MM.1S (cell line): ENCODE measurements at regions not wholly inside any gene's neighbourhood (a gene's known extent, or its start where the extent isn't known, plus 50 kb on each side); places are given as distances from the start of the nearest gene placed in this dataset.

ENCODE experiments used
- DNase-seq: peaks from one replicate; pipeline ENCODE4 v3.0.0-alpha.2; 2015
- H2AFZ ChIP-seq: fragments of 300-600 bp; sonication (generic); 2 replicates; pipeline ENCODE4 v1.6.0; 2016; ENCODE audit warnings: antibody characterized with exemption, low read length
- H3F3A ChIP-seq: fragments of 300-600 bp; sonication (generic); 2 replicates; pipeline ENCODE4 v1.6.1; 2016; ENCODE audit warnings: mild to moderate bottlenecking, antibody characterized with exemption, low read length, moderate library complexity, mixed read lengths; ENCODE audit not compliant: insufficient read depth
- H3K27ac ChIP-seq: fragments of 300-600 bp; sonication (generic); 2 replicates; pipeline ENCODE4 v1.5.1; 2016; ENCODE audit warnings: mild to moderate bottlenecking, low read length
- H3K27me3 ChIP-seq: fragments of 300-600 bp; sonication (generic); replicated peaks from 2 replicates; pipeline ENCODE4 v1.6.0; 2016; ENCODE audit warnings: low read length; ENCODE audit not compliant: insufficient read depth
- H3K36me3 ChIP-seq: fragments of 300-600 bp; sonication (generic); replicated peaks from 2 replicates; pipeline ENCODE4 v1.6.1; 2016; ENCODE audit warnings: mild to moderate bottlenecking, low read length, mixed read lengths; ENCODE audit not compliant: insufficient read depth
- H3K4me1 ChIP-seq: fragments of 300-600 bp; sonication (generic); 2 replicates; pipeline ENCODE4 v1.6.1; 2016; ENCODE audit warnings: low read length, mixed read lengths
- H3K4me2 ChIP-seq: fragments of 300-600 bp; sonication (generic); 2 replicates; pipeline ENCODE4 v1.6.0; 2016; ENCODE audit warnings: low read depth, low read length
- H3K4me3 ChIP-seq: fragments of 300-600 bp; sonication (generic); 2 replicates; pipeline ENCODE4 v1.5.1; 2016; ENCODE audit warnings: low read length, mixed read lengths
- H3K79me2 ChIP-seq: fragments of 300-600 bp; sonication (generic); 2 replicates; pipeline ENCODE4 v1.6.1; 2016; ENCODE audit warnings: mixed run types, low read length, mixed read lengths
- H3K9ac ChIP-seq: fragments of 300-600 bp; sonication (generic); 2 replicates; pipeline ENCODE4 v1.6.1; 2016; ENCODE audit warnings: low read length, mixed read lengths
- H3K9me2 ChIP-seq: fragments of 300-600 bp; sonication (generic); replicated peaks from 2 replicates; pipeline ENCODE4 v1.6.1; 2016; ENCODE audit warnings: mild to moderate bottlenecking, low read length, mixed read lengths; ENCODE audit not compliant: insufficient read depth
- H3K9me3 ChIP-seq: fragments of 300-600 bp; sonication (generic); replicated peaks from 2 replicates; pipeline ENCODE4 v1.6.1; 2016; ENCODE audit warnings: mild to moderate bottlenecking, low read length, mixed read lengths; ENCODE audit not compliant: insufficient read depth
- H4K20me1 ChIP-seq: fragments of 300-600 bp; sonication (generic); 2 replicates; pipeline ENCODE4 v1.6.1; 2016; ENCODE audit warnings: mild to moderate bottlenecking, low read length, moderate library complexity, mixed read lengths; ENCODE audit not compliant: insufficient read depth
- CTCF ChIP-seq: fragments of 300-600 bp; sonication (generic); IDR thresholded peaks from 2 replicates; pipeline ENCODE4 v1.5.1; 2016; ENCODE audit warnings: antibody characterized with exemption, low read length, mixed read lengths
- EZH2 ChIP-seq: fragments of 300-600 bp; sonication (generic); optimal IDR thresholded peaks from 2 replicates; pipeline ENCODE3; 2017; ENCODE audit warnings: low read depth, mild to moderate bottlenecking, antibody characterized with exemption, low read length, mixed read lengths
- EZH2phosphoT487 ChIP-seq: fragments of 300-600 bp; sonication (generic); IDR thresholded peaks from 2 replicates; pipeline ENCODE4 v1.6.1; 2018; ENCODE audit warnings: antibody characterized with exemption, low read length

DNA sequence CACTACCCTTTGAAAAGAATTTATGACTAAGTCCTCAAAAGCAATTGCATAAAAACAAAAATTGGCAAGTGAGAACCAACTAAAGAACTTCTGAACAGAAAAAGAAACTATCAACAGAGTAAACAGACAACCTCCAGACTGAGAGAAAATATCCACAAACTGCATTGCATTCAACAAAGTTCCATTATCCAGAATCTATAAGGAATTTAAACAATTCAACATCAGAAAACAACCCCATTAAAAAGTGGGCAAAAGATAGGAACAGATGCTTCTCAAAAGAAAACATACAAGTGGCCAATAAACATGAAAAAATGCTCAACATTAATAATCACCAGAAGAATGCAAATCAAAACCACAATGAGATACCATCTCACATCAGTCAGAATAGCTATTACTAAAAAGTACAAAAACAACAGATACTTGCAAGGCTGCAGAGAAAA, 130.2 kb downstream of the GASK1B start:
- Histone ChIP-seq H4K20me1 (no peaks in the 10 kb centered on the region), H3K9me2 (no peaks in the 10 kb centered on the region), H3K79me2 (no peaks in the 10 kb centered on the region), H3K36me3 (no peaks in the 10 kb centered on the region), H3K27ac (no peak overlapping the region), H3K27me3 (no peaks in the 10 kb centered on the region), H3K9me3 (no peaks in the 10 kb centered on the region), H3K4me2 (no peak overlapping the region), H2AFZ (no peak overlapping the region), H3K4me1 (no peaks in the 10 kb centered on the region), H3K4me3 (no peak overlapping the region), H3K9ac (no peak overlapping the region), H3F3A (no peaks in the 10 kb centered on the region)
- TF ChIP-seq EZH2 (no peak), EZH2phosphoT487 (no peak), CTCF (no peak)
- no peak for DNase-seq

DNA sequence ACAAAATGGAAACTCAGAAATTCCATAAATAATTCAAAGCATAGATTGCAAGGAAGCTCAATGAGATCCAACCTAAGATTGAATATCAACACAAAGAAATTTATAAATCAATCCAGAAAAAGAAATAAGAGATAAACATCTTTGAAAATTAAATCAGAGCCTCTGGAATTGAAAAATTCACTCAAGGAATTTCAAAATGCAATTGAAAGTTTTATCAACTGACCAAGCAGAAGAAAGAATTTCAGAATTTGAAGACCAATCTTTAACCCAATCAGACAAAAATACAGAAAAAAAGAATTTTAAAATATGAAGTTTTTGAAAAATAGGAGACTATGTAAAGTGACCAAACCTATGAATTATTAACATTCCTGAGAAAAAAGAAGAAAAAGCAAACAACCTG, 134.1 kb downstream of the GASK1B start:
- Histone ChIP-seq H3K9me3 (no peaks in the 10 kb centered on the region), H4K20me1 (no peaks in the 10 kb centered on the region), H3K27me3 (no peaks in the 10 kb centered on the region), H2AFZ (no peak overlapping the region), H3K27ac (no peak overlapping the region), H3K9me2 (no peaks in the 10 kb centered on the region), H3F3A (no peaks in the 10 kb centered on the region), H3K4me3 (no peak overlapping the region), H3K4me2 (no peak overlapping the region), H3K36me3 (no peaks in the 10 kb centered on the region), H3K9ac (no peak overlapping the region), H3K4me1 (no peaks in the 10 kb centered on the region), H3K79me2 (no peaks in the 10 kb centered on the region)
- DNase-seq: no peak
- TF ChIP-seq EZH2phosphoT487 (no peak), EZH2 (no peak), CTCF (no peak)

DNA sequence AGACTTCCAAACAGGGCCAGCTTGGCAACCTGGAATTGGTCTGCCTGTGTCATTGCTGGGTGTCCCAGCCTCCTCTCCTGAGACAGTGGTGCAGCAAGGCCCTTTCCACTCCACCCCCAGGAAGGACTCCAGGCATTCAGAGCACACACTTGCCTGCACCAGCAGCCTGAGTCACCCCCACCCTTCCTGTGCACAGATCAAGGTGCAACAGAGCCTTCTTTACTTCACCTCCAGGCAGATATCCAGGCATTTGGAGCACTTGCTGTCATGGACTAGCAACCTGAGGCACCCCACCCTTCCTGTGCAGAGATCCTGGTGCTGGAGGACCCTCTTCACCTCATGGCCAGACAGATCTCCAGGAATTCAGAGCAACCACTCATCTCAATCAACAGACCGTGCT, 135.8 kb downstream of the GASK1B start:
- Histone ChIP-seq H3F3A (no peaks in the 10 kb centered on the region), H3K79me2 (no peaks in the 10 kb centered on the region), H3K9me2 (no peaks in the 10 kb centered on the region), H3K36me3 (no peaks in the 10 kb centered on the region), H4K20me1 (no peaks in the 10 kb centered on the region), H3K9me3 (no peaks in the 10 kb centered on the region), H3K4me3 (no peak overlapping the region), H3K27me3 (no peaks in the 10 kb centered on the region), H3K4me2 (no peak overlapping the region), H2AFZ (no peak overlapping the region), H3K4me1 (no peaks in the 10 kb centered on the region), H3K27ac (no peak overlapping the region), H3K9ac (no peak overlapping the region)
- DNase-seq: no peak
- TF ChIP-seq EZH2phosphoT487 (no peak), EZH2 (no peak), CTCF (no peak)
